NCI-H2029 (cell line): ENCODE measurements at regions not wholly inside any gene's neighbourhood (a gene's known extent, or its start where the extent isn't known, plus 50 kb on each side); places are given as distances from the start of the nearest gene placed in this dataset.

Experiments used
- DNase-seq: peaks from one replicate; lab custom pipeline; 2025; lab: John Stamatoyannopoulos, UW

- no peak for DNase-seq
These were observed 99.2 kb downstream of the SLC41A2 start for GRCh38 chr12:104858611-104859543.

GRCh38 chr12:104856531-104856930 is 101.6 kb downstream of the SLC41A2 start:
- no peak for DNase-seq

GRCh38 chr12:104855599-104855998 is 102.5 kb downstream of the SLC41A2 start:
- no peak for DNase-seq

DNA sequence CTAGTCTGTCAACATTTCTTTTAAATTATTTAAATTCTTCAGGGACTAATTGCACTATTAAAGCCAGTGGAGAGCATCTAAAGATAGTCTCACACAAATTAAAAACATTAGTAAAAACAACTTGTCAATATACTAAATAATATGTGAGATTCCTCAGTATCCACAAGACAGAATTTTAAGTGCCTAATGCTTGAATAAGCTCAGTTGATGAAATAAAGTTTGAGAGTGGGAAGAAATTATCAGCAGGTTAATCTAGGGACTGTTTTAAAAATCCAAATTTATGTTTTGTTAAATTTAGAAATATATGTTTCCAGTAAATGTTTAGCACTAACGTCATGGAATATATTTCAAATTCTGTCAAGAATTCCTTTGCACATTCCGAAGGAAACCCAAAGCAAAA is 105.2 kb downstream of the SLC41A2 start:
- no peak for DNase-seq

DNA sequence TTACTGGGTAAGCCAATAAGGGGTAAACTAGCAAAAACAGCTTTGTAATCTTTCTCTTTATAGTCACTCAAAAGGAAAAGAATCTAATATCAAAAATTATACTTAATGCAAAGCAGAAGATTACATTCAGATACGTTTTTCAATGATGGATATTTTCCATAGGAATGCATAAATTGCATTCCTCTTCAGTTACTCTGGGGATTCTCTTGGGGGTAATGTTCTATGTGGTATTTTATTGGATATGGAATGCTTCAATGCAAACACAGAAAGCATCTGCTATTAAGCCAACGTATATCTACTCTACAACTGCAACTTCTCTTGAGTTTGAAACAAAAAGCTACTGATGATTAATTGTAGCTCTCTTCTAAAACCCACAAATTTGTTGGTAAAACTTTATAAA is 106.0 kb downstream of the SLC41A2 start:
- no peak for DNase-seq

DNA sequence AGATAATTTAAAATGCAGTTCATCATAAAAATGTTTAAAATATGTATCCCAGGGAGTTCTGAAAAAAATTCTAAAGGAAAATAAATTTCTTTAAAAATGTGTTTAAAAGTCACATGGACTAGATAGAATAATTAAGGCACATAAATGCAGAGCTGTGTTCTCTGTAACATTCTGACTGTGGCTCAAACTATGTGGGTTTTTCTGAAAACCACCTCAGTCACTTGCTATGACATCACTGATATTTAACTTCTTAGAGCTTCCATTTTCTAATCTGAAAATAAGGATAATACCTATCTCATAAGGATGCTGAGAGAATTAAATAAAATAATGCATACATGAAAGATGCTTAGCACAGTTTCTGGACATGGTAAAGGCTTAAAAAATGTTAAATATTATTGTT is 107.3 kb downstream of the SLC41A2 start:
- DNase-seq: no peak

DNA sequence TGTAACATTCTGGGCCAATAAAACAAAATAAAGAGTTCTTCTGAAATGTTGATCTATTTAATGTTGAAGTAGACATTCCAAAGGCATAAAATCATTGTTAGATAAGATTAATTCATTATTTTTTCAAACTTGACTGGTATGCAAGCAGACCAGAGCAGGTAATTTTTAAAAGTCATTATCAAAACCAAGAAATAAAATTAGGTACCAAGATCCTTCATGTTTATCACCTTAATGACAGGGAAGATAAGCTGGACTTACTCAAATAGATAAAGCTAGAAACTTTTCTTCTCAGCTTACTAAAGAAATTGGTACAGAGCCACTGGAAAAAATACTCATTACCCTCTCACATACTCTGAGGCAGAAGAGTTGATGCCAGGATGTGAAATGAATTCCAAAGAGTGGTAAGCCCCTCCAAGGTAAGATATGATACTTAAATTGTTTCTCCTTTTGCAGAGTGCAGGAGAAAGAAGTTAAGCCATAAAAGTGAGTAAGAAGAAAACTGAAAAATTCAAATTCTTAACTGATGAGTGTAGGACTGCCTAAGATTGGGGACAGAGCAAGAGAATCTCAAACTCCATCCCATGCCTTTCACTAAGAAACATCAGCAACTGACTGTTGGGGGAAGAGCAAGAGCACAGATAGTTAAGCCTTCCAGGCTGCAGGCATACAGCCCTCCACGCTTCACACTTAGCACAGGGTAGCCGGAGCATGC is 111.9 kb downstream of the SLC41A2 start:
- DNase-seq: no peak

DNA sequence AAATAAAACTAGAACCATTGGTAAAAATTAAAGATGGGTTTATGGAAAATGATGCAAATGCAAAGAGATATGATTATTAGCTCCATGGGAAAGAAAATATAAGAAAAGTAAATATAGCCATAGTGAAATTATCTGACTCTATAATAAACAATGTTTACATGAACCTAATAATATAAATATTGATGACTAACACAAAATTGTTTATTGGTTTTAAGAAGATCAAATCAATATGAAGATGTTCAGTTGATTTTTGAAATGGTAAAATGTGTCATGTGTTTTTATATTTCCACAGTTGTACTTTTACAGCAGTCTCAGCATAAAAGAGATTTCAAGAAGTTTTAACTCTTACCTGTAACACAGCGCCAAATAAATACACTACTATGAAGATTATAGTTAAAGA is 114.0 kb downstream of the SLC41A2 start:
- no peak for DNase-seq

GRCh38 chr12:104840262-104840661 is 117.8 kb downstream of the SLC41A2 start:
- DNase-seq: no peak

DNA sequence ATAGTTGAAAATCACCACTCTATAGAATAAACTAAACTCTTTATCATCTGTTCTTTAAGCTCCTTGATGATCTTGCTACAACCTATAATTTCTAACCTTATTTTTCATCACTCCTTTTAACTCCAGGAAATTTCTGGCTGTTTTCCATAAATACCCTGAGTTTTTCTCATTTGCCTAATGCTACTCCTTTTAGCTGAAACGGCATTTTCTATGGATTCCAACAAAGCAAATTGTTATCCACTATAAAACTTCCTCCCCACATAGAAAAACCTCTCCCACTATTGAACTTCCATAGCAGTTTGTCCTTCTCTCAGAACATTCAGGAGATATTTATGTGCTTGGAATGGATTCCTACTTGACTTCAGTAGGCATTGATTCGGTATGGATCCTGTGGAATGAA is 122.8 kb downstream of the SLC41A2 start:
- DNase-seq: no peak

- no peak for DNase-seq
These were observed 123.5 kb downstream of the SLC41A2 start for GRCh38 chr12:104834607-104835006.

DNA sequence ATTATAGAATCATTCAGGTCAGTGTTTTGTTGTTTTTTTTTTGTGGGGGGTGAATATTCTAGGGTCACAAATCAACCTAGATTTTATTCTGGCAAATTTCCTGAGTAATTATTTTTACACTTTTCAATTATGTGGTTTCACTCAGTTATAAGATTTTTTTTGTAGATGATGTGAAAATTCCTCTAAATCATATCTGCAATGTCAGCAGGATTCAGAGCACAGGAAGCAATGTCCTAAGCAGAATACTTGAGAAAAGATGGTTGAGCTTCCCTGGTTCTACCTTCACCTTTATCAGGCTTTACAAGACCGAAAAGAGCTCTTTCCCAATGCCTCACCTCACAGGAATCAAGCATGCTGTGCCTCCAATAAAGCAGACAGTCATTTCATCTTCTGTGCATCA is 124.3 kb downstream of the SLC41A2 start:
- DNase-seq: no peak

- no peak for DNase-seq
These were observed 130.1 kb downstream of the SLC41A2 start for GRCh38 chr12:104828015-104828414.

- no peak for DNase-seq
These were observed 130.5 kb downstream of the SLC41A2 start for GRCh38 chr12:104827587-104827986.

DNA sequence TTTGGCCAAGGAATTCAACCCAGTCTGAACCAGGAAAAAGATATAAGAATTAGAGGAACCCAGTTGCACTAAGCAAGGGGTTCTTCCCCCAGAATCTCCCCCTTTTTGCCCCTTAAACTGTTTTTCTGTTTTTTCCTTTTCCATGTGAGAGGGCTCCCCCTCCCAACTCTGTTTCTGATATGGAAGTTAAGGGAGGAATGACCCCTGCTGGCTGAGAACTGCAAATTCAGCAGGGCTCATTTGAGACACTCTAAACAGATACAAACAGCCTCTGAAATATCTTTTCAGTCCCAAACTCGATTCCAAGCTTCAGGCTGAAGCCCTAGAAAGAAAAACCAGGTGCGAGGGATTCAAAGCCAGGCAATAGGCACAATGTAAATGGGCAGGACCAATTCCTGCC is 132.7 kb downstream of the SLC41A2 start:
- no peak for DNase-seq

DNA sequence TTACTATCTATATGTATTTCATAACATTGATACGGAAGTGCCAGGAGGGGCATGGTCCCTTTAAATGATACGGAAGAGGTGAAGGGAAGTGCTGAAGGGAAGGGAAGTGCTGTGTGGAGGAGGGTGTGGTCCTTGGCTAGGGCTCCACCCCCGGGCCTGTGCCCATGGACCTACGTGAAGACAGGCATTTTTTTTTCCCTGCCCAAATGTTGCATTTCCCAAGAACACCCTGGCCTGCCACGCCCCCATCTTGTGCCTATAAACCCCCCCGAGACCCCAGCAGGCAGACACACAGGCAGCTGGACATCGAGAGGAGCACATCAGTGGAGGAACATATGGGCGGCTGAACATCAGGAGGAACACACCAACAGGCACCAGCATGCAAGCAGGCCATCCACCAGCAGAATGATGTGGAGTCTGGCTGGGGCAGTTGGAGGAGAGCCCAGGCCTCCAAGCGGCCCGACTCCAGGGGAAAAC is 134.1 kb downstream of the SLC41A2 start:
- no peak for DNase-seq

DNA sequence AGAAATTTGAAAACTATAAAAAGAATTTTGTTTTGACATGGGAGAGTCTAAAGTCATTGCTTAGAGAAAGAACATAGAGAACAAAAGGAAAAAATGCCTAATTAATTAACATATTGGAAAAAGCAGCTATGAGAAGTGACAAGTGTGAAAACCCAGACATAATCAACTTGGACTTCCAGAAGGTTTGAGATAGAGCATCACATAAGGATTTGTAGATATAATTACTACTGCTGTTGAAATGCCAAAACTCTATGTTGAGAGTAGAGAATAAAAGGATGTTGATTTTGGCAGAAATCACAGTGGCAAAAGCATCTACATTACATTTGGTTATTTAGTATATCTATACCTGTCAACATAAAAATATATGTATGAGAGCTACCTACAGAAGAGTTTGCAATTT is 135.1 kb downstream of the SLC41A2 start:
- no peak for DNase-seq

DNA sequence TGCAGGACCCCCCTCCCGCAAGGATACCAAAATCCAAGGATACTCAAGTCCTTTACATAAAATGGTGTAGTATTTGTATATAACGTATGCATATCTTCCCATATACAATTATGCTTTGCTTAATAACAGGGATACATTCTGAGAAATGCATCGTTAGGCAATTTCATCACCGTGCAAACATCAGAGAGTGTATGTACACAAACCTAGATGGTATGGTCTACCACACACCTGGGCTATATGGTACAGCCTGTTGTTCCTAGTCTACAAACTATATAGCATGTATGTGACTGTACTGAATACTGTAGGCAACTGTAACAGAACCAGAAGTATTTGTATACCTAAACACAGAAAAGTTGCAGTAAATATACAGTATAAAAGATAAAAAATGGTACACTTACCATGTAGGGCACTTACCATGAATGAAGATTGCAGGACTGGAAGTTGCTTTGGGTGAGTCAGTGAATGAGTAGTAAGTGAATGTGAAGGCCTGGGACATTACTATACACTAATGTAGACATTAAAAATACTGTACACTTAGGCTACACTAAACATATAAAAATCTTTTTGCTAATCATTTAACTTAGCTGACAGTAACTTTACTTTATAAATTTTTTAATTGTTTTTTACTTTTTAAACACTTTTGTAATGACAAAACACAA is 141.1 kb downstream of the SLC41A2 start:
- no peak for DNase-seq

DNA sequence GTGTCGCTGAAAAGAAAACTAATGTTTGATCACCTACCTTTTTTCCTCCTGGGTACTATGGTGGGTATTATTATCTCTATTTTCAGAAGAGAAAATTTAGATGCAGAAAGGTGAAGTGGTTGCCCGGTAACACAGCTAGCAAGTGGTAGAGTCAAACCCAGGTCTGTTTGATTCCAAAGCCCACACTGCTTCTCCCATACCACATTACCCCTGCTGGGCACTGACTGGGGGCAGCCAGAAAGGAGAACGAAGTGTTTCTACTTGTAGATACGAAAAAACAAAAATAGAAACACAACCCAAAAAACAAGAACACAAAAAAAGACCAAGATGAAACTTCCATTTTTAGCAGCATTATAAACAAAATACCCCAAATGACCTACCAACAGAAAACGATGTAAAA is 142.2 kb downstream of the SLC41A2 start:
- DNase-seq: no peak

- DNase-seq: no peak
These were observed 143.1 kb downstream of the SLC41A2 start for GRCh38 chr12:104814944-104815343.
